H1 (cell line): ENCODE measurements at regions not wholly inside any gene's neighbourhood (a gene's known extent, or its start where the extent isn't known, plus 50 kb on each side); places are given as distances from the start of the nearest gene placed in this dataset.

ENCODE experiments used
- EGR1 ChIP-seq: IDR thresholded peaks from 2 replicates; pipeline ENCODE4 v1.6.1; 2011; ENCODE audit warnings: low read depth, low read length, borderline replicate concordance
- EP300 ChIP-seq, 2 experiments: IDR thresholded peaks; 1 replicate in 1 of 2; 2 replicates in 1 of 2; pipeline ENCODE4 v1.6.1; 2011 to 2012; ENCODE audit warnings: low read depth in 2 of 2, low read length in 2 of 2, mild to moderate bottlenecking in 2 of 2, borderline replicate concordance in 1 of 2, inconsistent platforms in 1 of 2, moderate library complexity in 1 of 2
- HDAC2 ChIP-seq, 2 experiments: fragments of 300-600 bp in 1 of 2; sonication (generic) in 1 of 2; IDR thresholded peaks; 2 replicates each; pipeline ENCODE4 v1.6.1; 2011 to 2012; ENCODE audit warnings: low read depth in 2 of 2, low read length in 2 of 2, mild to moderate bottlenecking in 2 of 2, moderate library complexity in 2 of 2, borderline replicate concordance in 1 of 2, inconsistent platforms in 1 of 2
- KDM1A ChIP-seq: fragments of 200-600, 300-600 bp; sonication (generic); IDR thresholded peaks from 2 replicates; pipeline ENCODE4 v1.7.1; 2016; ENCODE audit warnings: mild to moderate bottlenecking, low read length, borderline replicate concordance
- ZNF274 ChIP-seq: IDR thresholded peaks from 2 replicates; pipeline ENCODE4 v1.7.0; 2012; ENCODE audit warnings: low read length, borderline replicate concordance; ENCODE audit errors: extremely low read depth

- TF ChIP-seq EP300 (IDR thresholded peaks at IDR 0.05; ENCODE audit: borderline replicate concordance in 1 of 2, low read depth in 2 of 2, low read length in 2 of 2) (no peak), ZNF274 (no peak), EGR1 (no peak), KDM1A (no peak), HDAC2 (IDR thresholded peaks at IDR 0.05; ENCODE audit: borderline replicate concordance in 1 of 2, low read depth in 2 of 2, low read length in 2 of 2) (no peak)
These were observed 220.2 kb upstream of the NAV3 start (continued) for GRCh38 chr12:77610446-77610845.
